Stomach (tissue), 4 donors: ENCODE measurements at regions not wholly inside any gene's neighbourhood (a gene's known extent, or its start where the extent isn't known, plus 50 kb on each side); places are given as distances from the start of the nearest gene placed in this dataset.

ENCODE experiments used
- POLR2A ChIP-seq, 4 donors: fragments of 450-650 bp; IDR thresholded peaks; one replicate each; pipeline ENCODE4 v1.6.1; 2016; ENCODE audit warnings: antibody characterized with exemption in 4 of 4, control low read depth in 2 of 4, mild to moderate bottlenecking in 1 of 4, moderate library complexity in 1 of 4
- POLR2AphosphoS5 ChIP-seq, 3 donors: sonication (generic); formaldehyde crosslinking; IDR thresholded peaks; one replicate each; pipeline ENCODE4 v1.6.1; 2016; ENCODE audit warnings: antibody characterized with exemption in 3 of 3
- TF ChIP-seq, protein P1 (sequence below), 7 experiments: fragments of 450-650 bp in 4 of 7; fragments of 200-600 bp in 3 of 7; sonication (generic) in 3 of 7; IDR thresholded peaks; one replicate each; pipeline ENCODE4 v1.5.1; 2016 to 2019; ENCODE audit warnings: antibody characterized with exemption in 7 of 7, control low read depth in 2 of 7, mild to moderate bottlenecking in 1 of 7

- TF ChIP-seq POLR2A (IDR thresholded peaks at IDR 0.05) (no peak), POLR2AphosphoS5 (IDR thresholded peaks at IDR 0.05) (no peak)
- TF ChIP-seq, protein P1, sequence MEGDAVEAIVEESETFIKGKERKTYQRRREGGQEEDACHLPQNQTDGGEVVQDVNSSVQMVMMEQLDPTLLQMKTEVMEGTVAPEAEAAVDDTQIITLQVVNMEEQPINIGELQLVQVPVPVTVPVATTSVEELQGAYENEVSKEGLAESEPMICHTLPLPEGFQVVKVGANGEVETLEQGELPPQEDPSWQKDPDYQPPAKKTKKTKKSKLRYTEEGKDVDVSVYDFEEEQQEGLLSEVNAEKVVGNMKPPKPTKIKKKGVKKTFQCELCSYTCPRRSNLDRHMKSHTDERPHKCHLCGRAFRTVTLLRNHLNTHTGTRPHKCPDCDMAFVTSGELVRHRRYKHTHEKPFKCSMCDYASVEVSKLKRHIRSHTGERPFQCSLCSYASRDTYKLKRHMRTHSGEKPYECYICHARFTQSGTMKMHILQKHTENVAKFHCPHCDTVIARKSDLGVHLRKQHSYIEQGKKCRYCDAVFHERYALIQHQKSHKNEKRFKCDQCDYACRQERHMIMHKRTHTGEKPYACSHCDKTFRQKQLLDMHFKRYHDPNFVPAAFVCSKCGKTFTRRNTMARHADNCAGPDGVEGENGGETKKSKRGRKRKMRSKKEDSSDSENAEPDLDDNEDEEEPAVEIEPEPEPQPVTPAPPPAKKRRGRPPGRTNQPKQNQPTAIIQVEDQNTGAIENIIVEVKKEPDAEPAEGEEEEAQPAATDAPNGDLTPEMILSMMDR (IDR thresholded peaks at IDR 0.05), result no peak
Observed at GRCh38 chr14:47988175-47988574, 312.8 kb upstream of the MDGA2 start.
